HEK293 (cell line): ENCODE measurements at regions not wholly inside any gene's neighbourhood (a gene's known extent, or its start where the extent isn't known, plus 50 kb on each side); places are given as distances from the start of the nearest gene placed in this dataset.

ENCODE experiments used
- CTCF ChIA-PET: fragments of 350-600 bp; formaldehyde crosslinking; extraction: SDS; loops from one replicate; lab custom pipeline; 2021; ENCODE audit warnings: antibody characterized with exemption; lab: Yijun Ruan, JAX
- POLR2A ChIA-PET: fragments of 300-600 bp; formaldehyde crosslinking; extraction: SDS; loops from one replicate; lab custom pipeline; 2020; ENCODE audit warnings: antibody characterized with exemption, inconsistent platforms; lab: Yijun Ruan, JAX
- H3K27ac ChIP-seq: fragments of 200-500 bp; sonication (Bioruptor generic); 2 replicates; pipeline ENCODE4 v1.5.1; 2014; ENCODE audit warnings: low read depth, low read length, control low read depth, inconsistent platforms; ENCODE audit errors: extremely low read depth
- H3K36me3 ChIP-seq, 2 experiments: fragments of 200-500 bp in 1 of 2; sonication (Bioruptor generic) in 1 of 2; 1 replicate in 1 of 2; 2 replicates in 1 of 2; pipeline ENCODE4 v1.5.1; 2014 to 2017; ENCODE audit warnings: inconsistent platforms in 2 of 2, low read length in 2 of 2; ENCODE audit not compliant: control insufficient read depth in 2 of 2, insufficient read depth in 1 of 2
- H3K4me1 ChIP-seq: fragments of 200-500 bp; sonication (Bioruptor generic); 2 replicates; pipeline ENCODE4 v1.5.1; 2014; ENCODE audit warnings: mild to moderate bottlenecking, low read length, inconsistent platforms; ENCODE audit not compliant: control insufficient read depth, insufficient read depth
- H3K4me3 ChIP-seq: 2 replicates; pipeline ENCODE4 v1.5.1; 2011; ENCODE audit warnings: low read depth, mild to moderate bottlenecking, control low read depth, low read length, moderate library complexity
- H3K9me3 ChIP-seq: fragments of 200-500 bp; sonication (Bioruptor generic); 2 replicates; pipeline ENCODE4 v1.5.1; 2014; ENCODE audit warnings: low read depth, low read length, inconsistent platforms; ENCODE audit not compliant: control insufficient read depth, insufficient read depth
- BCL11B ChIP-seq: fragments of 450-650 bp; formaldehyde crosslinking; IDR thresholded peaks from 2 replicates; pipeline ENCODE4 v1.5.1; 2016; ENCODE audit warnings: low read depth, missing biosample characterization, missing genetic modification characterization
- CTCF ChIP-seq: fragments of 450-650 bp; formaldehyde crosslinking; IDR thresholded peaks from 2 replicates; pipeline ENCODE4 v1.5.1; 2016; ENCODE audit warnings: missing biosample characterization, missing genetic modification characterization
- HOXD13 ChIP-seq: sonication (generic); formaldehyde crosslinking; IDR thresholded peaks from 2 replicates; pipeline ENCODE4 v1.8.0; 2022; ENCODE audit warnings: missing genetic modification reagents, borderline replicate concordance
- MEIS1 ChIP-seq: sonication (generic); formaldehyde crosslinking; IDR thresholded peaks from 2 replicates; pipeline ENCODE4 v1.8.1; 2022; ENCODE audit warnings: missing genetic modification reagents, mild to moderate bottlenecking, borderline replicate concordance
- MYNN ChIP-seq: fragments of 450-650 bp; formaldehyde crosslinking; IDR thresholded peaks from 2 replicates; pipeline ENCODE4 v1.5.1; 2016; ENCODE audit warnings: missing biosample characterization, missing genetic modification characterization, borderline replicate concordance
- PATZ1 ChIP-seq: fragments of 450-650 bp; formaldehyde crosslinking; IDR thresholded peaks from 2 replicates; pipeline ENCODE4 v1.5.1; 2016; ENCODE audit warnings: missing biosample characterization, missing genetic modification characterization
- PRDM1 ChIP-seq: fragments of 450-650 bp; formaldehyde crosslinking; IDR thresholded peaks from 2 replicates; pipeline ENCODE4; 2016; ENCODE audit warnings: missing biosample characterization, missing genetic modification characterization
- PRDM4 ChIP-seq: fragments of 450-650 bp; formaldehyde crosslinking; IDR thresholded peaks from 2 replicates; pipeline ENCODE4 v1.5.1; 2017; ENCODE audit warnings: missing biosample characterization, missing genetic modification characterization
- ZBTB17 ChIP-seq: fragments of 450-650 bp; formaldehyde crosslinking; IDR thresholded peaks from 2 replicates; pipeline ENCODE4 v1.5.1; 2016; ENCODE audit warnings: missing biosample characterization, missing genetic modification characterization
- ZNF184 ChIP-seq: fragments of 450-650 bp; IDR thresholded peaks from 2 replicates; pipeline ENCODE4 v1.5.1; 2018; ENCODE audit warnings: missing biosample characterization, mild to moderate bottlenecking, missing genetic modification characterization
- ZNF274 ChIP-seq, 2 experiments: fragments of 200-500 bp in 1 of 2; fragments of 450-650 bp in 1 of 2; sonication (Bioruptor generic) in 1 of 2; formaldehyde crosslinking in 1 of 2; IDR thresholded peaks; 2 replicates each; pipeline versions ENCODE4 v1.5.1 to v1.6.1; 2014 to 2016; ENCODE audit warnings: borderline replicate concordance in 1 of 2, inconsistent platforms in 1 of 2, low read length in 1 of 2, missing biosample characterization in 1 of 2, missing genetic modification characterization in 1 of 2
- ZNF280C ChIP-seq: fragments of 450-650 bp; formaldehyde crosslinking; IDR thresholded peaks from 2 replicates; pipeline ENCODE4 v1.5.1; 2016; ENCODE audit warnings: missing biosample characterization, missing genetic modification characterization
- ZNF398 ChIP-seq: fragments of 450-650 bp; formaldehyde crosslinking; IDR thresholded peaks from 2 replicates; pipeline ENCODE4 v1.5.1; 2017; ENCODE audit warnings: missing biosample characterization, missing genetic modification characterization
- ZNF623 ChIP-seq: fragments of 450-650 bp; formaldehyde crosslinking; IDR thresholded peaks from 2 replicates; pipeline ENCODE4 v1.5.1; 2016; ENCODE audit warnings: missing biosample characterization, missing genetic modification characterization
- ZNF626 ChIP-seq: fragments of 450-650 bp; sonication (Bioruptor Pico); formaldehyde crosslinking; IDR thresholded peaks from 2 replicates; pipeline ENCODE4 v1.5.1; 2018; ENCODE audit warnings: missing biosample characterization, missing genetic modification characterization, inconsistent platforms
- ZNF629 ChIP-seq: fragments of 450-650 bp; formaldehyde crosslinking; IDR thresholded peaks from 2 replicates; pipeline ENCODE4 v1.5.1; 2017; ENCODE audit warnings: missing biosample characterization, missing genetic modification characterization
- ZNF645 ChIP-seq: fragments of 450-650 bp; formaldehyde crosslinking; IDR thresholded peaks from 2 replicates; pipeline ENCODE4; 2016; ENCODE audit warnings: missing biosample characterization, missing genetic modification characterization
- ZNF704 ChIP-seq: fragments of 450-650 bp; formaldehyde crosslinking; IDR thresholded peaks from 2 replicates; pipeline ENCODE4 v1.5.1; 2016; ENCODE audit warnings: missing biosample characterization, missing genetic modification characterization
- ZNF747 ChIP-seq: fragments of 450-650 bp; formaldehyde crosslinking; IDR thresholded peaks from 2 replicates; pipeline ENCODE4 v1.5.1; 2016; ENCODE audit warnings: missing biosample characterization, missing genetic modification characterization

GRCh38 chr3:74891312-74891711, 276.9 kb upstream of the CNTN3 start:
- POLR2A ChIA-PET: no interaction called here
- no peak overlapping the region for H3K4me3 ChIP-seq
- TF ChIP-seq ZNF629 (tag by site-specific recombination) (no peak), ZNF623 (tag by site-specific recombination) (no peak), HOXD13 (CRISPR knock-in tag) (no peak), ZNF280C (tag by site-specific recombination) (no peak), PRDM1 (tag by site-specific recombination) (no peak), ZBTB17 (tag by site-specific recombination) (no peak), ZNF645 (no peak), MYNN (tag by site-specific recombination) (no peak), BCL11B (tag by site-specific recombination) (no peak), PRDM4 (no peak), ZNF184 (tag by site-specific recombination) (no peak), ZNF274 (IDR thresholded peaks at IDR 0.05; ENCODE audit: low read length) (no peak), ZNF274 (tag by site-specific recombination; IDR thresholded peaks at IDR 0.05; ENCODE audit: borderline replicate concordance) (no peak), CTCF (no peak), ZNF626 (tag by site-specific recombination) (no peak), ZNF704 (tag by site-specific recombination) (no peak), ZNF747 (no peak), MEIS1 (CRISPR knock-in tag) (no peak), PATZ1 (tag by site-specific recombination) (no peak), ZNF398 (tag by site-specific recombination) (no peak)
- TF ChIP-seq, all 188 proteins: peak for 0
- H3K4me1 ChIP-seq: no peaks in the 10 kb centered on the region
- H3K27ac ChIP-seq: no peak overlapping the region
- CTCF ChIA-PET: no interaction called here
- H3K36me3 ChIP-seq: no peaks in the 10 kb centered on the region
- no peaks in the 10 kb centered on the region for H3K9me3 ChIP-seq
